Panc1 (cell line): ENCODE measurements at regions not wholly inside any gene's neighbourhood (a gene's known extent, or its start where the extent isn't known, plus 50 kb on each side); places are given as distances from the start of the nearest gene placed in this dataset.

ENCODE experiments used
- ATAC-seq: fragments of 200-7000 bp; cut with Tn5 transposase; 2 replicates; pipeline ENCODE4 v1.9.1; 2020; ENCODE audit warnings: mild to moderate bottlenecking, moderate library complexity
- BruUV-seq: library from RNA; stranded (reverse); fragments of 400-500 nt; replicated peaks from 2 replicates; lab custom pipeline; 2021; lab: Mats Ljungman, UMichigan
- CTCF ChIA-PET: fragments of 300-600 bp; sonication (Branson Sonifier 250); formaldehyde crosslinking; loops from one replicate; lab custom pipeline; 2022; ENCODE audit warnings: antibody characterized with exemption; lab: Charles Lee
- POLR2A ChIA-PET: fragments of 300-600 bp; sonication (Branson Sonifier 250); formaldehyde crosslinking; loops from one replicate; lab custom pipeline; 2022; ENCODE audit warnings: antibody characterized with exemption; lab: Charles Lee
- DNase-seq: peaks from one replicate; pipeline ENCODE4 v3.0.0-alpha.2; 2010; ENCODE audit warnings: low read depth, low spot score
- H3K27ac ChIP-seq: 2 replicates; pipeline ENCODE4 v1.5.1; 2011; ENCODE audit warnings: mild to moderate bottlenecking, low read length, inconsistent platforms
- H3K27me3 ChIP-seq: fragments of 200-500 bp; sonication (Bioruptor generic); 2 replicates; pipeline ENCODE4 v1.6.0; 2014; ENCODE audit warnings: low read length, inconsistent platforms; ENCODE audit not compliant: control insufficient read depth, insufficient read depth
- H3K36me3 ChIP-seq: fragments of 200-500 bp; sonication (Bioruptor generic); 2 replicates; pipeline ENCODE4 v1.5.1; 2014; ENCODE audit warnings: inconsistent platforms, mild to moderate bottlenecking, low read length, moderate library complexity; ENCODE audit not compliant: control insufficient read depth, insufficient read depth
- H3K4me1 ChIP-seq: 2 replicates; pipeline ENCODE4 v1.5.1; 2011; ENCODE audit warnings: inconsistent platforms, mild to moderate bottlenecking, low read length, moderate library complexity; ENCODE audit not compliant: control insufficient read depth, insufficient read depth
- H3K4me3 ChIP-seq, 2 experiments: 2 replicates each; pipeline ENCODE4 v1.5.1; 2011 to 2012; ENCODE audit warnings: low read depth in 2 of 2, low read length in 2 of 2, mild to moderate bottlenecking in 2 of 2, inconsistent platforms in 1 of 2, moderate library complexity in 1 of 2
- H3K9me3 ChIP-seq: fragments of 200-500 bp; sonication (Bioruptor generic); 2 replicates; pipeline ENCODE4 v1.5.1; 2014; ENCODE audit warnings: low read depth, mild to moderate bottlenecking, inconsistent platforms, low read length, moderate library complexity; ENCODE audit not compliant: control insufficient read depth, insufficient read depth
- POLR2AphosphoS5 ChIP-seq: IDR thresholded peaks from 2 replicates; pipeline ENCODE4 v1.6.1; 2012; ENCODE audit warnings: mild to moderate bottlenecking, low read depth, low read length, moderate library complexity
- SIN3A ChIP-seq: IDR thresholded peaks from 2 replicates; pipeline ENCODE4 v1.6.1; 2012; ENCODE audit warnings: low read depth, mild to moderate bottlenecking, low read length, moderate library complexity, borderline replicate concordance; ENCODE audit not compliant: insufficient read depth
- TCF7L2 ChIP-seq: IDR thresholded peaks from 2 replicates; pipeline ENCODE4 v1.6.1; 2011; ENCODE audit warnings: mild to moderate bottlenecking, low read depth, low read length, inconsistent platforms
- in situ Hi-C: cut with HindIII; loops from 2 replicates; pipeline ENCODE4 v1.10.0; 2016; ENCODE audit warnings: low sequenced_read_pairs, low pct_unique_long_range_greater_than_20kb
- intact Hi-C: fragments of 100-400 bp; cut with micrococcal nuclease; formaldehyde crosslinking; loops from one replicate; pipeline ENCODE4 v1.10.0; 2022; ENCODE audit not compliant: unreplicated experiment
- TF ChIP-seq, protein P1 (sequence below), 2 experiments: IDR thresholded peaks; 2 replicates each; pipeline ENCODE4 v1.6.1; 2011 to 2012; ENCODE audit warnings: low read depth in 2 of 2, control low read depth in 1 of 2, low read length in 1 of 2, mild to moderate bottlenecking in 1 of 2, moderate library complexity in 1 of 2; ENCODE audit not compliant: insufficient read depth in 1 of 2
- TF ChIP-seq, protein P2 (sequence below): fragments of 450-650 bp; IDR thresholded peaks from 2 replicates; pipeline ENCODE4 v1.5.1; 2017; ENCODE audit warnings: mild to moderate bottlenecking

DNA sequence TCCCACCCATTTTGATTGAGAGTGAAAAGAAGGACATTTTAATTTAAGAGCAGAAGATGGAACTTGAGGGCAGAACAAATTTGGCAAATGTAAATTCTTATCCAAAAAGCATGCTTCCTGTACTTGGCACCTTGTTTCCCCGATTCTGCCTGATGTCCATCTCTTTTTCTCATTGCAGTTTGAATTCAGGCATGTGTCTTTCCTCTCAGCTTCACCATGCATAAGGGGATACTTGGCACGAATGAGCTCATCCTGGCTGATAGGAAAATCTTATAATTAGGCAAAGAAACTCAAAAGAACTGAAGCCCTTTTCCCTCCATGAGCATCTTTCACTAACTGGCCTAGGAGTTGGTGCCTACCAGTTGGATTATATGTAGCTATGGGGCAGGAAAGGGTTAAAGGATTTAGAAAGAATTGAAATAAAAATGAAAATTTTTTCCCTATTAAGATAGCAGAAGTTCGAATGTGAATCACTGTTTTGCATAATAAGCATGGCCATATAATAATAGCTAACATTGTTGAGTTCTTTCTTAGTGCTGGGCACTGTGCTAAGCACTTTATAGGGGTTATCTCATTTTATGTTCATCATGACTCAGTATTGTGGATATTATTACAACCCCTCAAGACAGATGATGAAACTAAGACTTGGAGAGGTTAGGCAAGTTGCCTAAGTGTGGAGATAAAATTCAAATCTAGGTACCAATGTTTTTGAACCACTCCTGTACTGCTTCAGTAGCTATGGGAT, 386.6 kb downstream of the KCNRG start:
- no peak overlapping the region for H3K4me3 ChIP-seq
- in situ Hi-C loops (no loop called here), intact Hi-C loops (no loop called here)
- CTCF ChIA-PET, result no interaction called here
- DNase-seq, result no peak
- POLR2A ChIA-PET, result interaction anchor here (0.6 kb wide), 1 partner anchor 113 kb away, joined by 10 read pairs; no protein-coding TSS in a partner anchor
- H3K9me3 ChIP-seq, result no peaks in the 10 kb centered on the region
- no TSS peak for BruUV-seq
- no peaks in the 10 kb centered on the region for H3K27me3 ChIP-seq
- TF ChIP-seq TCF7L2, result no peak
- TF ChIP-seq POLR2AphosphoS5, result no peak
- no peak for TF ChIP-seq SIN3A
- TF ChIP-seq, protein P1, sequence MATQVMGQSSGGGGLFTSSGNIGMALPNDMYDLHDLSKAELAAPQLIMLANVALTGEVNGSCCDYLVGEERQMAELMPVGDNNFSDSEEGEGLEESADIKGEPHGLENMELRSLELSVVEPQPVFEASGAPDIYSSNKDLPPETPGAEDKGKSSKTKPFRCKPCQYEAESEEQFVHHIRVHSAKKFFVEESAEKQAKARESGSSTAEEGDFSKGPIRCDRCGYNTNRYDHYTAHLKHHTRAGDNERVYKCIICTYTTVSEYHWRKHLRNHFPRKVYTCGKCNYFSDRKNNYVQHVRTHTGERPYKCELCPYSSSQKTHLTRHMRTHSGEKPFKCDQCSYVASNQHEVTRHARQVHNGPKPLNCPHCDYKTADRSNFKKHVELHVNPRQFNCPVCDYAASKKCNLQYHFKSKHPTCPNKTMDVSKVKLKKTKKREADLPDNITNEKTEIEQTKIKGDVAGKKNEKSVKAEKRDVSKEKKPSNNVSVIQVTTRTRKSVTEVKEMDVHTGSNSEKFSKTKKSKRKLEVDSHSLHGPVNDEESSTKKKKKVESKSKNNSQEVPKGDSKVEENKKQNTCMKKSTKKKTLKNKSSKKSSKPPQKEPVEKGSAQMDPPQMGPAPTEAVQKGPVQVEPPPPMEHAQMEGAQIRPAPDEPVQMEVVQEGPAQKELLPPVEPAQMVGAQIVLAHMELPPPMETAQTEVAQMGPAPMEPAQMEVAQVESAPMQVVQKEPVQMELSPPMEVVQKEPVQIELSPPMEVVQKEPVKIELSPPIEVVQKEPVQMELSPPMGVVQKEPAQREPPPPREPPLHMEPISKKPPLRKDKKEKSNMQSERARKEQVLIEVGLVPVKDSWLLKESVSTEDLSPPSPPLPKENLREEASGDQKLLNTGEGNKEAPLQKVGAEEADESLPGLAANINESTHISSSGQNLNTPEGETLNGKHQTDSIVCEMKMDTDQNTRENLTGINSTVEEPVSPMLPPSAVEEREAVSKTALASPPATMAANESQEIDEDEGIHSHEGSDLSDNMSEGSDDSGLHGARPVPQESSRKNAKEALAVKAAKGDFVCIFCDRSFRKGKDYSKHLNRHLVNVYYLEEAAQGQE (IDR thresholded peaks at IDR 0.05; ENCODE audit: insufficient read depth in 1 of 2, low read depth in 2 of 2, low read length in 1 of 2), result no peak
- TF ChIP-seq, protein P2, sequence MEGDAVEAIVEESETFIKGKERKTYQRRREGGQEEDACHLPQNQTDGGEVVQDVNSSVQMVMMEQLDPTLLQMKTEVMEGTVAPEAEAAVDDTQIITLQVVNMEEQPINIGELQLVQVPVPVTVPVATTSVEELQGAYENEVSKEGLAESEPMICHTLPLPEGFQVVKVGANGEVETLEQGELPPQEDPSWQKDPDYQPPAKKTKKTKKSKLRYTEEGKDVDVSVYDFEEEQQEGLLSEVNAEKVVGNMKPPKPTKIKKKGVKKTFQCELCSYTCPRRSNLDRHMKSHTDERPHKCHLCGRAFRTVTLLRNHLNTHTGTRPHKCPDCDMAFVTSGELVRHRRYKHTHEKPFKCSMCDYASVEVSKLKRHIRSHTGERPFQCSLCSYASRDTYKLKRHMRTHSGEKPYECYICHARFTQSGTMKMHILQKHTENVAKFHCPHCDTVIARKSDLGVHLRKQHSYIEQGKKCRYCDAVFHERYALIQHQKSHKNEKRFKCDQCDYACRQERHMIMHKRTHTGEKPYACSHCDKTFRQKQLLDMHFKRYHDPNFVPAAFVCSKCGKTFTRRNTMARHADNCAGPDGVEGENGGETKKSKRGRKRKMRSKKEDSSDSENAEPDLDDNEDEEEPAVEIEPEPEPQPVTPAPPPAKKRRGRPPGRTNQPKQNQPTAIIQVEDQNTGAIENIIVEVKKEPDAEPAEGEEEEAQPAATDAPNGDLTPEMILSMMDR, result no peak
- no peaks in the 10 kb centered on the region for H3K36me3 ChIP-seq
- no peak for ATAC-seq
- no peaks in the 10 kb centered on the region for H3K4me1 ChIP-seq
- peak overlapping the region; percentile 51; the same call in 1 of the 2 replicates for H3K27ac ChIP-seq

DNA sequence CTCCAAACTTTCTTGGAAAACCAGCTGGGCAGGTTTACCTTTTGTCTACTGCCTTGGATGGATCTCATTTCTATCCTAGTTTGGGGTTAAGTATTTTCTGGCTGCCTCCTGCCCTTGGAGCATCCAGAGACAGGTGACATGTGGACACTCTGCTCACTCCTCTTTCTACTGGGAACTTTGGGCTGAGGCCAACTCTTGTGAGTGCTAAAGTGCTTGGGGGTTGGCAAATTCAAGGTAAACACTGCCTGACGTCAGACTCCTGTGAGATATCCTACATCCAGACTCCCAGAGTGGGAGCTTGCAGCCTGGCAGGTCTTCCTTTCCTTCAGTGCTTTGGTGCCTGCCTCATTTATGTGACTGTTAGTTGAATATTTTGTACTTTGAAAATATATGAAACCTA, 388.1 kb downstream of the KCNRG start:
- no TSS peak for BruUV-seq
- Histone ChIP-seq H3K36me3 (no peaks in the 10 kb centered on the region), H3K9me3 (no peaks in the 10 kb centered on the region), H3K4me3 (no peak overlapping the region), H3K27ac (no peak overlapping the region), H3K4me1 (no peaks in the 10 kb centered on the region; the same call in 1 of the 2 replicates), H3K27me3 (no peaks in the 10 kb centered on the region)
- TF ChIP-seq, protein P1 (IDR thresholded peaks at IDR 0.05; ENCODE audit: insufficient read depth in 1 of 2, low read depth in 2 of 2, low read length in 1 of 2), result no peak
- no peak for TF ChIP-seq POLR2AphosphoS5
- TF ChIP-seq, protein P2, result no peak
- no peak for TF ChIP-seq TCF7L2
- DNase-seq (no peak), ATAC-seq (no peak)
- intact Hi-C loops (no loop called here), in situ Hi-C loops (no loop called here)
- CTCF ChIA-PET, result no interaction called here
- POLR2A ChIA-PET, result interaction anchor here (0.5 kb wide), 1 partner anchor 27 kb away, joined by 4 read pairs; no protein-coding TSS in a partner anchor
